H1 (cell line): ENCODE measurements at regions not wholly inside any gene's neighbourhood (a gene's known extent, or its start where the extent isn't known, plus 50 kb on each side); places are given as distances from the start of the nearest gene placed in this dataset.

ENCODE experiments used
- EGR1 ChIP-seq: IDR thresholded peaks from 2 replicates; pipeline ENCODE4 v1.6.1; 2011; ENCODE audit warnings: low read depth, low read length, borderline replicate concordance
- TAF7 ChIP-seq: optimal IDR thresholded peaks from 2 replicates; pipeline ENCODE3; 2011; ENCODE audit warnings: low read depth, mild to moderate bottlenecking, inconsistent platforms, low read length, moderate library complexity, borderline replicate concordance
- TF ChIP-seq, protein P1 (sequence below): fragments of 300-600 bp; sonication (generic); IDR thresholded peaks from 2 replicates; pipeline ENCODE4 v1.7.1; 2012; ENCODE audit warnings: low read length, moderate library complexity, mild to moderate bottlenecking, inconsistent platforms; ENCODE audit not compliant: insufficient replicate concordance
- TF ChIP-seq, protein P2 (sequence below): IDR thresholded peaks from 2 replicates; pipeline ENCODE4 v1.6.1; 2012; ENCODE audit warnings: inconsistent platforms
- TF ChIP-seq, protein P3 (sequence below), 3 experiments: IDR thresholded peaks; 1 replicate in 2 of 3; 2 replicates in 1 of 3; pipeline versions ENCODE4 v1.5.1 to v1.6.1; 2011; ENCODE audit warnings: low read length in 3 of 3, mild to moderate bottlenecking in 3 of 3, inconsistent platforms in 2 of 3, low read depth in 1 of 3, moderate library complexity in 1 of 3; ENCODE audit not compliant: insufficient read depth in 1 of 3; ENCODE audit errors: control extremely low read depth in 1 of 3

DNA sequence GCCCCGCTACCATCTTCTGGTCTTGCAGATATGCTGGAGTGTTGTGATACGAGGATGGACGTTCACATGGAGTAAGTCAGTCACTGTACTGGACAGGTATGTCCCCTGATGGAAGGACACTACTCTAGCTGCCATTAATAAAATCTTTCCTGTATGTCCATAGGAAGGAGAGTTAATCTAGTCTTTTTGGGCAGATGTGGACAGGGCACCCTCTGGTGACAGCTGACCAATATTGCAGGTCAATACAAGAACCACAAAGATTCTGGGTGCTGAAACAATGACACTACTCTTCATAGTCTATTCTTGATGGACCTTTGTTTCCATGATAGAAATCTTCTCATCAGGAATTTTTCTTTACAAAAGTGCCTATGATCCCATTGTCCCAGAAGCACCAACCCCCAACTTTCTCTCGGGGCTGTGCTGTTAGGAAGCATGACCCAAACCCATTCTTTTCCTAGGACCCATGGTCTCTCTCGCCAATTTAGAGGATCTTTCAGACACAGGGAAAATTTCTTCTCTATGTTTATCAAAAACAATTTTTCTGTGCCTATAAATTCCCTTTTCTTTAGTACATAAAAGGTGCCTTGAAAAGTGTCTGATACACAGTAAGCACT is 376.9 kb downstream of the DTWD2 start (continued):
- TF ChIP-seq, protein P1, sequence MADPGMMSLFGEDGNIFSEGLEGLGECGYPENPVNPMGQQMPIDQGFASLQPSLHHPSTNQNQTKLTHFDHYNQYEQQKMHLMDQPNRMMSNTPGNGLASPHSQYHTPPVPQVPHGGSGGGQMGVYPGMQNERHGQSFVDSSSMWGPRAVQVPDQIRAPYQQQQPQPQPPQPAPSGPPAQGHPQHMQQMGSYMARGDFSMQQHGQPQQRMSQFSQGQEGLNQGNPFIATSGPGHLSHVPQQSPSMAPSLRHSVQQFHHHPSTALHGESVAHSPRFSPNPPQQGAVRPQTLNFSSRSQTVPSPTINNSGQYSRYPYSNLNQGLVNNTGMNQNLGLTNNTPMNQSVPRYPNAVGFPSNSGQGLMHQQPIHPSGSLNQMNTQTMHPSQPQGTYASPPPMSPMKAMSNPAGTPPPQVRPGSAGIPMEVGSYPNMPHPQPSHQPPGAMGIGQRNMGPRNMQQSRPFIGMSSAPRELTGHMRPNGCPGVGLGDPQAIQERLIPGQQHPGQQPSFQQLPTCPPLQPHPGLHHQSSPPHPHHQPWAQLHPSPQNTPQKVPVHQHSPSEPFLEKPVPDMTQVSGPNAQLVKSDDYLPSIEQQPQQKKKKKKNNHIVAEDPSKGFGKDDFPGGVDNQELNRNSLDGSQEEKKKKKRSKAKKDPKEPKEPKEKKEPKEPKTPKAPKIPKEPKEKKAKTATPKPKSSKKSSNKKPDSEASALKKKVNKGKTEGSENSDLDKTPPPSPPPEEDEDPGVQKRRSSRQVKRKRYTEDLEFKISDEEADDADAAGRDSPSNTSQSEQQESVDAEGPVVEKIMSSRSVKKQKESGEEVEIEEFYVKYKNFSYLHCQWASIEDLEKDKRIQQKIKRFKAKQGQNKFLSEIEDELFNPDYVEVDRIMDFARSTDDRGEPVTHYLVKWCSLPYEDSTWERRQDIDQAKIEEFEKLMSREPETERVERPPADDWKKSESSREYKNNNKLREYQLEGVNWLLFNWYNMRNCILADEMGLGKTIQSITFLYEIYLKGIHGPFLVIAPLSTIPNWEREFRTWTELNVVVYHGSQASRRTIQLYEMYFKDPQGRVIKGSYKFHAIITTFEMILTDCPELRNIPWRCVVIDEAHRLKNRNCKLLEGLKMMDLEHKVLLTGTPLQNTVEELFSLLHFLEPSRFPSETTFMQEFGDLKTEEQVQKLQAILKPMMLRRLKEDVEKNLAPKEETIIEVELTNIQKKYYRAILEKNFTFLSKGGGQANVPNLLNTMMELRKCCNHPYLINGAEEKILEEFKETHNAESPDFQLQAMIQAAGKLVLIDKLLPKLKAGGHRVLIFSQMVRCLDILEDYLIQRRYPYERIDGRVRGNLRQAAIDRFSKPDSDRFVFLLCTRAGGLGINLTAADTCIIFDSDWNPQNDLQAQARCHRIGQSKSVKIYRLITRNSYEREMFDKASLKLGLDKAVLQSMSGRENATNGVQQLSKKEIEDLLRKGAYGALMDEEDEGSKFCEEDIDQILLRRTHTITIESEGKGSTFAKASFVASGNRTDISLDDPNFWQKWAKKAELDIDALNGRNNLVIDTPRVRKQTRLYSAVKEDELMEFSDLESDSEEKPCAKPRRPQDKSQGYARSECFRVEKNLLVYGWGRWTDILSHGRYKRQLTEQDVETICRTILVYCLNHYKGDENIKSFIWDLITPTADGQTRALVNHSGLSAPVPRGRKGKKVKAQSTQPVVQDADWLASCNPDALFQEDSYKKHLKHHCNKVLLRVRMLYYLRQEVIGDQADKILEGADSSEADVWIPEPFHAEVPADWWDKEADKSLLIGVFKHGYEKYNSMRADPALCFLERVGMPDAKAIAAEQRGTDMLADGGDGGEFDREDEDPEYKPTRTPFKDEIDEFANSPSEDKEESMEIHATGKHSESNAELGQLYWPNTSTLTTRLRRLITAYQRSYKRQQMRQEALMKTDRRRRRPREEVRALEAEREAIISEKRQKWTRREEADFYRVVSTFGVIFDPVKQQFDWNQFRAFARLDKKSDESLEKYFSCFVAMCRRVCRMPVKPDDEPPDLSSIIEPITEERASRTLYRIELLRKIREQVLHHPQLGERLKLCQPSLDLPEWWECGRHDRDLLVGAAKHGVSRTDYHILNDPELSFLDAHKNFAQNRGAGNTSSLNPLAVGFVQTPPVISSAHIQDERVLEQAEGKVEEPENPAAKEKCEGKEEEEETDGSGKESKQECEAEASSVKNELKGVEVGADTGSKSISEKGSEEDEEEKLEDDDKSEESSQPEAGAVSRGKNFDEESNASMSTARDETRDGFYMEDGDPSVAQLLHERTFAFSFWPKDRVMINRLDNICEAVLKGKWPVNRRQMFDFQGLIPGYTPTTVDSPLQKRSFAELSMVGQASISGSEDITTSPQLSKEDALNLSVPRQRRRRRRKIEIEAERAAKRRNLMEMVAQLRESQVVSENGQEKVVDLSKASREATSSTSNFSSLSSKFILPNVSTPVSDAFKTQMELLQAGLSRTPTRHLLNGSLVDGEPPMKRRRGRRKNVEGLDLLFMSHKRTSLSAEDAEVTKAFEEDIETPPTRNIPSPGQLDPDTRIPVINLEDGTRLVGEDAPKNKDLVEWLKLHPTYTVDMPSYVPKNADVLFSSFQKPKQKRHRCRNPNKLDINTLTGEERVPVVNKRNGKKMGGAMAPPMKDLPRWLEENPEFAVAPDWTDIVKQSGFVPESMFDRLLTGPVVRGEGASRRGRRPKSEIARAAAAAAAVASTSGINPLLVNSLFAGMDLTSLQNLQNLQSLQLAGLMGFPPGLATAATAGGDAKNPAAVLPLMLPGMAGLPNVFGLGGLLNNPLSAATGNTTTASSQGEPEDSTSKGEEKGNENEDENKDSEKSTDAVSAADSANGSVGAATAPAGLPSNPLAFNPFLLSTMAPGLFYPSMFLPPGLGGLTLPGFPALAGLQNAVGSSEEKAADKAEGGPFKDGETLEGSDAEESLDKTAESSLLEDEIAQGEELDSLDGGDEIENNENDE, result no peak
- TF ChIP-seq TAF7 (no peak), EGR1 (no peak)
- TF ChIP-seq, protein P2, sequence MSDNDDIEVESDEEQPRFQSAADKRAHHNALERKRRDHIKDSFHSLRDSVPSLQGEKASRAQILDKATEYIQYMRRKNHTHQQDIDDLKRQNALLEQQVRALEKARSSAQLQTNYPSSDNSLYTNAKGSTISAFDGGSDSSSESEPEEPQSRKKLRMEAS, result no peak
- TF ChIP-seq, protein P3, sequence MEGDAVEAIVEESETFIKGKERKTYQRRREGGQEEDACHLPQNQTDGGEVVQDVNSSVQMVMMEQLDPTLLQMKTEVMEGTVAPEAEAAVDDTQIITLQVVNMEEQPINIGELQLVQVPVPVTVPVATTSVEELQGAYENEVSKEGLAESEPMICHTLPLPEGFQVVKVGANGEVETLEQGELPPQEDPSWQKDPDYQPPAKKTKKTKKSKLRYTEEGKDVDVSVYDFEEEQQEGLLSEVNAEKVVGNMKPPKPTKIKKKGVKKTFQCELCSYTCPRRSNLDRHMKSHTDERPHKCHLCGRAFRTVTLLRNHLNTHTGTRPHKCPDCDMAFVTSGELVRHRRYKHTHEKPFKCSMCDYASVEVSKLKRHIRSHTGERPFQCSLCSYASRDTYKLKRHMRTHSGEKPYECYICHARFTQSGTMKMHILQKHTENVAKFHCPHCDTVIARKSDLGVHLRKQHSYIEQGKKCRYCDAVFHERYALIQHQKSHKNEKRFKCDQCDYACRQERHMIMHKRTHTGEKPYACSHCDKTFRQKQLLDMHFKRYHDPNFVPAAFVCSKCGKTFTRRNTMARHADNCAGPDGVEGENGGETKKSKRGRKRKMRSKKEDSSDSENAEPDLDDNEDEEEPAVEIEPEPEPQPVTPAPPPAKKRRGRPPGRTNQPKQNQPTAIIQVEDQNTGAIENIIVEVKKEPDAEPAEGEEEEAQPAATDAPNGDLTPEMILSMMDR (IDR thresholded peaks at IDR 0.05; ENCODE audit: control extremely low read depth in 1 of 3, insufficient read depth in 1 of 3, low read depth in 1 of 3, low read length in 3 of 3), result peak; percentile 1 to 86 (median 69)
- TF ChIP-seq, all 59 proteins: peak for 2
